IPS-18a (cell line): ENCODE measurements at regions not wholly inside any gene's neighbourhood (a gene's known extent, or its start where the extent isn't known, plus 50 kb on each side); places are given as distances from the start of the nearest gene placed in this dataset.
"Not testable (repeated sequence)": the region's sequence is repeated elsewhere in the genome, so short reads cannot be mapped to it uniquely, and the experiment has no call there.

Experiments
- H3K27ac ChIP-seq: one replicate; pipeline ENCODE4 v1.5.1; 2013; ENCODE audit warnings: low read length
- H3K27me3 ChIP-seq: one replicate; pipeline ENCODE4 v1.6.1; 2013; ENCODE audit warnings: mild to moderate bottlenecking, low read length; ENCODE audit not compliant: control insufficient read depth, insufficient read depth
- H3K36me3 ChIP-seq: one replicate; pipeline ENCODE4 v1.6.1; 2013; ENCODE audit warnings: low read depth, low read length; ENCODE audit not compliant: control insufficient read depth
- H3K4me1 ChIP-seq: one replicate; pipeline ENCODE4 v1.6.1; 2013; ENCODE audit warnings: low read depth, low read length; ENCODE audit not compliant: control insufficient read depth
- H3K4me3 ChIP-seq: one replicate; pipeline ENCODE4 v1.5.1; 2013; ENCODE audit warnings: low read length
- H3K9ac ChIP-seq: one replicate; pipeline ENCODE4 v1.6.1; 2013; ENCODE audit warnings: mild to moderate bottlenecking, low read length, moderate library complexity
- H3K9me3 ChIP-seq: one replicate; pipeline ENCODE4 v1.6.1; 2013; ENCODE audit warnings: low read depth, low read length; ENCODE audit not compliant: control insufficient read depth

DNA sequence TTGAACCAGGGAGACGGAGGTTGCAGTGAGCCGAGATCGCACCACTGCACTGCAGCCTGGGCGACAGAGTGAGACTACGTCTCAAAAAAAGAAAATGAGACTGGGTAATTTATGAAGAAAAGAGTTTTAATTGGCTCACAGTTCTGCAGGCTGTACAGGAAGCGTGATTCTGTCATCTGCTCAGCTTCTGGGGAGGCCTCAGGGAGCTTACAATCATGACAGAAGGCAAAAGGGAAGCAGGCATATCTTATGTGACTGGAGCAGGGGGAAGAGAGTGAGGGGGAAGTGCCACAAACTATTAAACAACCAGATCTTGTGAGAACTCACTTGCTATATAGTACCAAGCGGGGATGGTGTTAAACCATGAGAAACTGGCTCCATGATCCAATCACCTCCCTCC lies 1476.2 kb upstream of the DEFB115 start:
- H3K4me3 ChIP-seq, H3K9ac ChIP-seq, H3K4me1 ChIP-seq, H3K36me3 ChIP-seq, H3K27ac ChIP-seq, H3K27me3 ChIP-seq: not testable (repeated sequence)
- H3K9me3 ChIP-seq, result peaks cover 24% of the 10 kb centered on the region

DNA sequence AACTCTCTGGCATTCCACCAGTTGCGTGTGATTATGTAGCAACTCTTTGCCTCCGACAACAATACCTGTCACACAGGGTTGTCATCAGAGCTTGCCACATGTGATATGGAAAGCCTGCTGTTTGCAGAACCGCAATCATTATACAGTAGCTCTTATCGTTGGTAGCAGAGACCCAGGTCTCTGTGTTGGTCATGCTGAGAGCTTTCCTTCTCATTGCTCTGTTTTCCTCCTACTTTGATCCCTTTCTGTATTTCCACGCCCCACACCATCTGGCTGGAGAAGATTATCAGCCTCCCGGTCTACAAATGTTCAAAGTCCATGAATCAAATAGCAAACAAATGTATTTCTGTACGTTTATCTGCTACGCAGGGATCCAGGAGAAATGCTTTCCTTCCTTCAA lies 1475.6 kb upstream of the DEFB115 start:
- H3K9ac ChIP-seq, H3K4me1 ChIP-seq, H3K27me3 ChIP-seq, H3K4me3 ChIP-seq, H3K27ac ChIP-seq, H3K36me3 ChIP-seq: not testable (repeated sequence)
- peaks cover 26% of the 10 kb centered on the region for H3K9me3 ChIP-seq

DNA sequence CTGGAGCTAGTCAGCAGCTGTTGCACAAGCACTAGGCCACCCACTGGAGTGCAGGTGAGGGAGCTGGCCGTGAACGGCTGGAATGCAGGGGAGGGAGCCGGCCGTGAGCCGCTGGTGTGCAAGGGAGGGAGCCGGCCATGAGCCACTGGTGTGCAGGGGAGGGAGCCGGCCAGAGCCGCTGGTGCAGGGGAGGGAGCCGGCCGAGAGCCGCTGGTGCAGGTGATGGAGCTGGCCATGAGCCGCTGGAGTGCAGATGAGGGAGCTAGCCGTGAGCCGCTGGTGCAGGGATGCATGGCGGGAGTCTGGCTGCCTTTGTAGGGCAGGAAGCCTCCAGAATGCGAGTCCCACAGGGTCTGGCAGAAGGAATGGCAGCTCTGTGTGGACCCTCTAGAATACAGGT lies 1470.0 kb upstream of the DEFB115 start:
- H3K36me3 ChIP-seq, H3K27ac ChIP-seq, H3K9ac ChIP-seq, H3K4me1 ChIP-seq, H3K4me3 ChIP-seq, H3K27me3 ChIP-seq: not testable (repeated sequence)
- H3K9me3 ChIP-seq, result peaks cover 44% of the 10 kb centered on the region

DNA sequence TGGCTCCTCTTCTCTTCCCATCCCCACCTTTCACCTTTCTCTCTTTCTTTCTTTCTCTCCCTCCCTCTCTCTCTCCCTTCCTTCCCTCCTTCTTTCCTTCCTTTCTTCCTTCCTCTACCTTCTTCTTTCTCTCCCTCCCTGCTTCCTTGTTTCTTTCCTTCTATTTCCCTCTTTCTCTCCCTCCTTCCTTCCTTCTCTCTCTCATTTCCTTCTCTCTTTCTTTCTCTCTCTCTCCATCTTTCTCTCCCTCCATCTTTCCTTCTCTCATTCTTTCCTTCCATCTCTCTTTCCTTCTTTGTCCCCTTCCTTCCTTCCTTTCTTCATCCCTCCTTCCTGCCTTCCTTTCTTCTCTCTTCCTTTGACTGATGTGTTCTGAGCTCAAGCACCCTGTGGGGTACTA lies 1467.0 kb upstream of the DEFB115 start:
- H3K9me3 ChIP-seq, result peaks cover 50% of the 10 kb centered on the region

DNA sequence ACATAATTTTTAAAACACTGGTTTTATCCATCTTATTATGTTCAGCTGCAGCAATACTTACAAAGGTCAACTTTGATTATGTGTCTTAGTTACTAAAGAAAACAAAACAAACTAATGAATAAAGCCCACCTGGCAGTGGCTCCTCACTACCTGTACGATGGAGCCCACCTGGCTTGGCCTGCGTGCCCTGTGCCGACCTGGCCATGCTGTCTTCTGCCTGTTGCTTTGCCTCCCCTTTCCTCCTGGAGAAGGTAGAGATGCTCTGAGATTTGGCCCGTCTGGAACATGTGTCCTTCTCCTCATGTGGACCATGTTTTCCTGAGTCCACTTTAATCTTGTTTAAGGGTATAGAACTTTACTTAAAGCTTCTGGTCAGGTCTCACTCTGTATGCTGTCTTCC lies 1426.0 kb upstream of the DEFB115 start:
- H3K27ac ChIP-seq, H3K4me1 ChIP-seq, H3K27me3 ChIP-seq, H3K4me3 ChIP-seq, H3K9ac ChIP-seq, H3K36me3 ChIP-seq: not testable (repeated sequence)
- peaks cover 53% of the 10 kb centered on the region for H3K9me3 ChIP-seq

More for the DNA sequence above, 1467.0 kb upstream of the DEFB115 start:
- Histone ChIP-seq H3K4me1 (no peaks in the 10 kb centered on the region), H3K27ac (no peak overlapping the region), H3K36me3 (no peaks in the 10 kb centered on the region), H3K9ac (no peak overlapping the region), H3K4me3 (no peak overlapping the region), H3K27me3 (no peaks in the 10 kb centered on the region)

DNA sequence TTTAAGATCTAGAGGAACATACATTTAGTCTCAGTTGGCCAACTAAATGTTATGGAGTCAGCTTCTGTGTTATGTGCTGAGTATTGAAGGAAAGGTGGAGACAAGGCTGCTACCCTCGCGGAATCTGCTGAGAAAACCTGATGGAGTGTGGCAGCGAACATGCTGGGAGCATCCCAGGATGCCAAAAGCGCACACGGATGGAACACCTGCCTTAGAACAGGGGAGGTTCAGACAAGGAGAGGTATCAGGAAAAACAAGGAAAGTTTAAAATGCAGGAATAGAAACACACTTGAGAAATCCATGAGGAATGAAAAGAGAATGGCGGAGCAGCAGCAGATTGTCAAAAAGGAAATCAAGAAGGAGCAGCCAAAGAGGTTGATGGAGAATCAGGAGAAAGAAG lies 1389.5 kb upstream of the DEFB115 start:
- not testable (repeated sequence) for H3K4me1 ChIP-seq, H3K4me3 ChIP-seq, H3K36me3 ChIP-seq, H3K9ac ChIP-seq, H3K27ac ChIP-seq, H3K27me3 ChIP-seq
- peaks cover 76% of the 10 kb centered on the region for H3K9me3 ChIP-seq

DNA sequence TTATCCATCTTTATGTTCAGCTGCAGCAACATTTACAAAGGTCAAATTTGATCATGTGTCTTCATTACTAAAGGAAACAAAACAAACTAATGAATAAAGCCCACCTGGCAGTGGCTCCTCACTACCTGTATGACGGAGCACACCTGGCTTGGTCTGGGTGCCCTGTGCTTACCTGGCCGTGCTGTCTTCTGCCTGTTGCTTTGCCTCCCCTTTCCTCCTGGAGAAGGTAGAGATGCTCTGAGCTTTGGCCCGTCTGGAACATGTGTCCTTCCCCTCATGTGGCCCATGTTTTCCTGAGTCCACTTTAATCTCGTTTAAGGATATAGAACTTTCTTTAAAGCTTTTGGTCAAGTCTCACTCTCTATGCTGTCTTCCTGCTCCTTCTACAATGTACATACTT lies 1388.8 kb upstream of the DEFB115 start:
- H3K9me3 ChIP-seq, result peaks cover 76% of the 10 kb centered on the region
- H3K27me3 ChIP-seq, H3K4me1 ChIP-seq, H3K9ac ChIP-seq, H3K36me3 ChIP-seq, H3K27ac ChIP-seq, H3K4me3 ChIP-seq: not testable (repeated sequence)

DNA sequence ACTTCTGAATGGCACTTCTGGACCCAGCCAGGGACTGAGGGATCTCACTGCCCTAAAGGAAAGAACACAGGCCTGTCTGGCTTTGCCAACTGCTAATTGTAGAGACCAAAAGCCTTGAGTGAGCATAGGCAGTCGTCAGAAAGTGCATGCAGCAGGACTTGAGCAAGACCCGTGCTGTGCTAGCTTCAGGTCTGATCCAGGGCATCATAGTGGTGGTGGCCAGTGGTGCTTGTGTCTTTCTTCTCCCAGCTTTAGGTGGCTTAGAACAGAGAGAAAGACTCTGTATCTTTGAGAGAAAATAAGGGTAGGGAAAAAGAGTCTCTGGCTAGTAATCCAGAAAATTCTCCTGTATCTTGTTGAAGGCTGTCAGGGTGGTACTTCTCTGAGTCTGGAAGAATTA lies 1385.6 kb upstream of the DEFB115 start:
- not testable (repeated sequence) for H3K9ac ChIP-seq, H3K4me1 ChIP-seq, H3K4me3 ChIP-seq, H3K36me3 ChIP-seq, H3K27me3 ChIP-seq, H3K27ac ChIP-seq
- H3K9me3 ChIP-seq, result peaks cover 60% of the 10 kb centered on the region

DNA sequence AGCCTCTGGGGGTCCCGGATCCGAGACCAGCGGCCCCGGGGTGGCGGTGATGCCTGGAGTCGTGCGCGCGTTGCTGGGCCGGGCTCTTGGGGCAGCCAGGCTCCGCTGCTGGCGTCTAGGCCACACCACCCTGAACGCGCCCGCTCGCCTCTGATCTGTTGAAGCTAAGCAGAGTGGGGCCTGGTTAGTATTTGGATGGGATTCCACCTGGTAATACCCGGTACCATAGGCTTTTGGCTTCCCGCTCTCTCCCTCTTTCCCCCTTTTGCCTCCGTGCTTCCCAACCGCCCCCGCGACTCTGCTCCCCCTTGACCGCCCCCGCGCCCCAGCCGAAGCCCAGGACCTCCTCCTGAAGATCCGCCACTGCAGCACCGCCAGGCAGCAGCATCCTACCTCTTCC lies 1383.5 kb upstream of the DEFB115 start:
- H3K27me3 ChIP-seq, result no peaks in the 10 kb centered on the region
- H3K4me3 ChIP-seq, result no peak overlapping the region
- no peak overlapping the region for H3K27ac ChIP-seq
- H3K36me3 ChIP-seq, result no peaks in the 10 kb centered on the region
- H3K9ac ChIP-seq, result no peak overlapping the region
- no peaks in the 10 kb centered on the region for H3K4me1 ChIP-seq
- peaks cover 53% of the 10 kb centered on the region for H3K9me3 ChIP-seq

DNA sequence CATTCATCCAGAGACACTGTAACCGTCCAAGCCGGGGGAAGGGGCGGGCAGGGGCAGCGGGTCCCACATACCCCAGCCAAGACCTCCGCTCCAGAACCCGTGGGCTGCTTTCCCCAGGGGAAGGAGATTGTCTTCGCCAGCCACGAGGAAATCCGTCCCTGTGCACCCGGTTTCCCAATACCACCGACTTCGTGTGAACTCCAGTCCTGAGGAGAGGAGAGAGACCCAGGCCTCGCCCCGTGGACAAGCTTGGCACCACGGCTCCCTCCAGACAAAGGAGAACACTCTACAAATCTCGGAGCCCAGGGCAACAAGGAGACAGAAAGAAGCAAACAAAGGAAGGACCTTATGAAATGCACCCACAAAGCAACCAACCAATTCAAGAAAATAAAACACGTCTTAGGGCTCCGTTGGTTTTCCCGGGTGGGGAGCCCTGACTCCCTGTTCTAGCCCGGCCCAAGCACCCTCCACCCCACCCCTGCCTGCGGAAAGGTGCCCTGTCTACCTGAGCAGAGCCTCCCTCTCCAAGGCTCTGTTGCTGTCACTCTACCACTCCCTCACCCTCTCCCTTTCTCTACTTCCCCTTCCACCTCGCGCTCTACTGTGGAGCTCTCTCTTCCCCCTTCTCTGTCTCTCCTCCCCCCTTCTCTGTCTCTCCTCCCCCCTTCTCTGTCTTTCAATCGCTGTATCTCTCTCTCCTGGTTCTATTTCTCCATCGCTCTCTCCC lies 1382.8 kb upstream of the DEFB115 start:
- Histone ChIP-seq H3K9me3 (peaks cover 55% of the 10 kb centered on the region), H3K27me3 (no peaks in the 10 kb centered on the region), H3K36me3 (no peaks in the 10 kb centered on the region), H3K4me1 (no peaks in the 10 kb centered on the region), H3K4me3 (no peak overlapping the region), H3K27ac (no peak overlapping the region), H3K9ac (no peak overlapping the region)

DNA sequence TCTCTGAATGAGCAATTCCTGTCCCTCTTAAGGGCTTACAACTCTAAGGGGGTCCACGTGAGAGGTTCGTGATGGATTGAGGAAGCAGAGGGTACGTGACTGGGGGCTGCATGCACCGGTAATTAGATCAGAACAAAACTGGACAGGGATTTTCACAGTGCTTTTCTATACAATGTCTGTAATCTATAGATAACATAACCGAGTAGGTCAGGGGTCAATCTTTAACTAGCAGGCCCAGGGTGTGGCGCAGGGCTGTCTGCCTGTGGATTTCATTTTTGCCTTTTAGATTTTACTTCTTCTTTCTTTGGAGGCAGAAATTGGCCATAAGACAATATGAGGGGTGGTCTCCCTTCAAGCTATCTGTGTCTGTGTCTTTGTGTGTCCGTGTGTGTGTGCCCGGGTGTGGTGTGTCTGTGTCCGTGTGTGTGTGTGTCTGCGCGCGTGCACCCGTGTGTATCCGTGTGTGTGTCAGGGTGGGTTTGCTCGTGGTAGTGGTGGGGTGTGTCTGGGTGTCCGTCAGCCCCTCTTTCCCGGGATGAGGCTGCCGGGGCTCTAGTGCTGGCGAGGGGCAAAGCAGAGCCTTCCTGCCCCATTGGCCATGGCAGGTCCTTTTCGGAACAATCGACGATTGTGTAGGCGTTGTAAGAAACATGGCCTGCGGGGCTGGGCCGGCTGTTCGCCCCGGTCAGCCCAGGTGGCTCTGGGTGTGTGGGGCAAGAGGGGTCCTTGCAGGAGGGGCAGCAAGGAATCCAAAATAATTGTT lies 1382.0 kb upstream of the DEFB115 start:
- H3K4me3 ChIP-seq, H3K27me3 ChIP-seq, H3K27ac ChIP-seq, H3K9ac ChIP-seq, H3K4me1 ChIP-seq, H3K36me3 ChIP-seq: not testable (repeated sequence)
- peaks cover 50% of the 10 kb centered on the region for H3K9me3 ChIP-seq
